ENCODE measurements at regions not wholly inside any gene's neighbourhood (a gene's known extent, or its start where the extent isn't known, plus 50 kb on each side); places are given as distances from the start of the nearest gene placed in this dataset.

DNA sequence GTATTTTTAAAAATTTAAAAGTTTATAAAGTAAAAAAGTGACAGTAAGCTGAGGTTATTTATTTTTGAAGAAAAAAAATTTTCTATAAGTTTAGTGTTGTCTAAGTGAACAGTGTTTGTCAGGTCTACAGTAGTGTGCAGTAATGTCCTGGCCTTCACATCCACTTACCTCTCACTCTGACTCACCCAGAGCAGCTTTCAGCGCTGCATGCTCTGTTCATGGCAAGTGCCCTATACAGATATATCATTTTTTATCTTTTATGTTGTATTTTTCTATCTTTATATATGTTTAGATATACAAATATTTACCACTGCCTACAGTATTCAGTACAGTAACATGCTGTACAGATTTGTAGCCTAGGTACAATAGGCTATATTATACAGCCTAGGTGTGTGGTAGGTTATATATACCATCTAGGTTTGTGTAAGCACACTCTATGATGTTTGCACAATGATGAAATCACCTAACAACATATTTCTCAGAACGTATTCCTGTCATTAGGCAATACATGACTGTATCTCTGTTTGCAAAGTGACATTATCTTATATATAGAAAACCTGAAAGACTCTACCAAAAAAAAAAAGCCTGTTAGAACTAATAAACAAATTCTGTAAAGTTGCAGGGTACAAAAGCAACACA, 75.9 kb upstream of the TMC3 start:
- Histone ChIP-seq H4K20me1 (ENCODE audit: insufficient read depth) (no peaks in the 10 kb centered on the region), H3K27ac (ENCODE audit: low read depth in 2 of 2, low read length in 1 of 2) (no peak overlapping the region), H3F3A (replicated peaks; ENCODE audit: insufficient read depth) (no peaks in the 10 kb centered on the region), H3K27me3 (ENCODE audit: insufficient read depth) (no peaks in the 10 kb centered on the region), H3K4me1 (ENCODE audit: control insufficient read depth in 1 of 2, insufficient read depth in 2 of 2, low read depth in 1 of 2, low read length in 1 of 2) (no peaks in the 10 kb centered on the region), H3K9ac (no peak overlapping the region), H3K4me2 (no peak overlapping the region), H3K4me3 (ENCODE audit: low read depth in 2 of 2, low read length in 1 of 2) (no peak overlapping the region), H3K36me3 (replicated peaks in 1 of 2; ENCODE audit: control insufficient read depth in 1 of 2, insufficient read depth in 2 of 2, low read length in 1 of 2) (no peaks in the 10 kb centered on the region), H2AFZ (ENCODE audit: low read depth) (no peak overlapping the region), H3K9me2 (no peaks in the 10 kb centered on the region), H3K79me2 (ENCODE audit: insufficient read depth) (no peaks in the 10 kb centered on the region), H3K9me3 (no peaks in the 10 kb centered on the region)
- no peak for DNase-seq
- ChIA-PET POLR2A (no interaction called here), CTCF (no interaction called here)
- TF ChIP-seq, protein P1, sequence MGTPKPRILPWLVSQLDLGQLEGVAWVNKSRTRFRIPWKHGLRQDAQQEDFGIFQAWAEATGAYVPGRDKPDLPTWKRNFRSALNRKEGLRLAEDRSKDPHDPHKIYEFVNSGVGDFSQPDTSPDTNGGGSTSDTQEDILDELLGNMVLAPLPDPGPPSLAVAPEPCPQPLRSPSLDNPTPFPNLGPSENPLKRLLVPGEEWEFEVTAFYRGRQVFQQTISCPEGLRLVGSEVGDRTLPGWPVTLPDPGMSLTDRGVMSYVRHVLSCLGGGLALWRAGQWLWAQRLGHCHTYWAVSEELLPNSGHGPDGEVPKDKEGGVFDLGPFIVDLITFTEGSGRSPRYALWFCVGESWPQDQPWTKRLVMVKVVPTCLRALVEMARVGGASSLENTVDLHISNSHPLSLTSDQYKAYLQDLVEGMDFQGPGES (IDR thresholded peaks at IDR 0.05; ENCODE audit: low read depth, low read length): no peak
- TF ChIP-seq TCF12 (IDR thresholded peaks at IDR 0.05): no peak
- no peak for TF ChIP-seq GABPA (IDR thresholded peaks at IDR 0.05; ENCODE audit: low read depth)
- WGBS (ENCODE audit: low lambda C conversion rate): 28% methylated on average over 2 of the region's 2 CpGs

DNA sequence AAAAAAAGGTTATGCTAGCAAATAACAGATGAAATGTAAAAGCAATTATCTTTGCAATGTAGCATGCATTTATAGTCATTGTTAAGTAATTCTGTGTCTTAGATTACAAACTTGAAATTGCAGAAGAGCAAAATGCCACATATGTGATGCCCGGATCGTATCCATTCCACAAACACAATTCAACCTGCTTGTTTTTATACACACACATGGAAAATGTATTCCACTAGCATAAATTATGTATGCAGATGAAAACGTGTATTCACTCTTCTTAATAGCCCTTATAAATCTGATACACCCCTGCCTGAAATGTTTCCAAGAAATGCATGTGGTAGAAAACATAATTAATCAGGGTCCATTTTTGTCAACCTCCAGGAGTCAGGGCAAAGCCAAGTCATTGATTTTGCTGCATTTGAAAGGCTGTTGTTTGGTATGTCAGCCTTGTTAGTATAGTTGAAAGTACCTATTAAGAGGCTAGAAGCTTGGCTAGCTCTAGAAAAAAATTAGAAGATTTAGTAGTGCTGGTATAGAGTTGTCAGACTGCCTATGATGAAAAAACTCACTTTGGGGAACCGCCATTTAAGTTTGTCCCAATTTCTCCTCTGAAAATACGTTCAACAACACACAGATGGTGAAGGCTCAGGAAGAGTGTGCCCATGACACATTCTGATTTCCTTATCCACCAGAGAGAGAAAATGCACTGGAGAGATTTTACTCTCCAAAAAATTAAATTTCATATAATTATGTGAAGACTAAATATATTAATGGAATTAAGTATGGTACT, 69.2 kb upstream of the TMC3 start:
- Histone ChIP-seq H3K79me2 (ENCODE audit: insufficient read depth) (no peaks in the 10 kb centered on the region), H3F3A (replicated peaks; ENCODE audit: insufficient read depth) (no peaks in the 10 kb centered on the region), H3K4me1 (ENCODE audit: control insufficient read depth in 1 of 2, insufficient read depth in 2 of 2, low read depth in 1 of 2, low read length in 1 of 2) (no peaks in the 10 kb centered on the region), H4K20me1 (ENCODE audit: insufficient read depth) (no peaks in the 10 kb centered on the region), H3K4me2 (no peak overlapping the region), H3K9ac (no peak overlapping the region), H3K4me3 (ENCODE audit: low read depth in 2 of 2, low read length in 1 of 2) (no peak overlapping the region), H3K9me3 (no peaks in the 10 kb centered on the region), H3K27ac (ENCODE audit: low read depth in 2 of 2, low read length in 1 of 2) (no peak overlapping the region), H2AFZ (ENCODE audit: low read depth) (no peak overlapping the region), H3K27me3 (ENCODE audit: insufficient read depth) (no peaks in the 10 kb centered on the region), H3K36me3 (replicated peaks in 1 of 2; ENCODE audit: control insufficient read depth in 1 of 2, insufficient read depth in 2 of 2, low read length in 1 of 2) (no peaks in the 10 kb centered on the region), H3K9me2 (no peaks in the 10 kb centered on the region)
- POLR2A ChIA-PET: no interaction called here
- WGBS (ENCODE audit: low lambda C conversion rate): 36% methylated on average over 5 of the region's 5 CpGs
- DNase-seq: no peak
- CTCF ChIA-PET: no interaction called here
- no peak for TF ChIP-seq CHD2 (IDR thresholded peaks at IDR 0.05; ENCODE audit: low read length, partially characterized antibody)
- TF ChIP-seq, protein P2, sequence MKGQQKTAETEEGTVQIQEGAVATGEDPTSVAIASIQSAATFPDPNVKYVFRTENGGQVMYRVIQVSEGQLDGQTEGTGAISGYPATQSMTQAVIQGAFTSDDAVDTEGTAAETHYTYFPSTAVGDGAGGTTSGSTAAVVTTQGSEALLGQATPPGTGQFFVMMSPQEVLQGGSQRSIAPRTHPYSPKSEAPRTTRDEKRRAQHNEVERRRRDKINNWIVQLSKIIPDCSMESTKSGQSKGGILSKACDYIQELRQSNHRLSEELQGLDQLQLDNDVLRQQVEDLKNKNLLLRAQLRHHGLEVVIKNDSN (IDR thresholded peaks at IDR 0.05; ENCODE audit: borderline replicate concordance, low read depth): no peak
- no peak for TF ChIP-seq RFX5 (IDR thresholded peaks at IDR 0.05; ENCODE audit: low read length)
- TF ChIP-seq REST (IDR thresholded peaks at IDR 0.05; ENCODE audit: low read depth, low read length): no peak
- no peak for TF ChIP-seq FOXJ3 (CRISPR knock-in tag; IDR thresholded peaks at IDR 0.05)
- no peak for TF ChIP-seq TEAD4 (IDR thresholded peaks at IDR 0.05; ENCODE audit: borderline replicate concordance, insufficient read depth)
- TF ChIP-seq, protein P3, sequence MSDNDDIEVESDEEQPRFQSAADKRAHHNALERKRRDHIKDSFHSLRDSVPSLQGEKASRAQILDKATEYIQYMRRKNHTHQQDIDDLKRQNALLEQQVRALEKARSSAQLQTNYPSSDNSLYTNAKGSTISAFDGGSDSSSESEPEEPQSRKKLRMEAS (IDR thresholded peaks at IDR 0.05; ENCODE audit: low read depth): no peak
- TF ChIP-seq ELF1 (IDR thresholded peaks at IDR 0.05): no peak
- no peak for TF ChIP-seq EZH2phosphoT487 (IDR thresholded peaks at IDR 0.05; ENCODE audit: borderline replicate concordance, low read depth)
- no peak for TF ChIP-seq RAD21 (IDR thresholded peaks at IDR 0.05; ENCODE audit: low read length)
- TF ChIP-seq SIN3A (IDR thresholded peaks at IDR 0.05; ENCODE audit: borderline replicate concordance, low read depth, low read length): no peak
- TF ChIP-seq NRF1 (IDR thresholded peaks at IDR 0.05; ENCODE audit: low read depth, low read length): no peak
- no peak for TF ChIP-seq YY1 (IDR thresholded peaks at IDR 0.05; ENCODE audit: low read depth)
- TF ChIP-seq, protein P1 (IDR thresholded peaks at IDR 0.05; ENCODE audit: low read depth, low read length): no peak
- no peak for TF ChIP-seq MEF2A (IDR thresholded peaks at IDR 0.05; ENCODE audit: borderline replicate concordance, low read depth)
- TF ChIP-seq, protein P4, sequence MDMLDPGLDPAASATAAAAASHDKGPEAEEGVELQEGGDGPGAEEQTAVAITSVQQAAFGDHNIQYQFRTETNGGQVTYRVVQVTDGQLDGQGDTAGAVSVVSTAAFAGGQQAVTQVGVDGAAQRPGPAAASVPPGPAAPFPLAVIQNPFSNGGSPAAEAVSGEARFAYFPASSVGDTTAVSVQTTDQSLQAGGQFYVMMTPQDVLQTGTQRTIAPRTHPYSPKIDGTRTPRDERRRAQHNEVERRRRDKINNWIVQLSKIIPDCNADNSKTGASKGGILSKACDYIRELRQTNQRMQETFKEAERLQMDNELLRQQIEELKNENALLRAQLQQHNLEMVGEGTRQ (IDR thresholded peaks at IDR 0.05; ENCODE audit: borderline replicate concordance, low read depth, low read length): no peak
- TF ChIP-seq FOXM1 (IDR thresholded peaks at IDR 0.05; ENCODE audit: low read depth): no peak
